ENCODE measurements at regions not wholly inside any gene's neighbourhood (a gene's known extent, or its start where the extent isn't known, plus 50 kb on each side); places are given as distances from the start of the nearest gene placed in this dataset.

DNA sequence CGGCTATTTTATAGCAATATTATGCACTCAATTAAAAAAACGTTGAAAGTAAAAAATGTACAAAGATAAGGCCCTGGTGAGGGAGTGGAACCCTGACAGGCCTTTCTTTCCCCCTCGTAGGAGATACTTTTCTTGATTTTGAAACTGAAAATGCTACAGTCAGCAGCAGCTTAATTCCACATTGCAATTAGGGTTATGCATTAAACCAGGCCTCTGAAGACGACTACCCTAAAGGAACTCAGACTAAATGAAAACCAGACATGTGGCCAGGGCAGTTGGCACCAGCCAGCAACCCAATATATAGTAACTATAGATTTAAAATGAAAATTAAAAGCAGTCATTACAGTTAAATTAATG lies 463.2 kb upstream of the MAF start:
- peaks cover 13% of the 10 kb centered on the region for H3K4me1 Mint-ChIP-seq (ENCODE audit: low read depth)
- no peak overlapping the region for H3K4me3 Mint-ChIP-seq (ENCODE audit: unreplicated experiment)
- peaks cover 1% of the 10 kb centered on the region for H3K9me3 Mint-ChIP-seq (ENCODE audit: low read depth)
- no peak overlapping the region for H3K27ac Mint-ChIP-seq (ENCODE audit: unreplicated experiment)
- no peaks in the 10 kb centered on the region for H3K27me3 Mint-ChIP-seq (ENCODE audit: low read depth)
- DNase-seq (ENCODE audit: low spot score), result no peak
- H3K36me3 Mint-ChIP-seq (ENCODE audit: low read depth), result peaks cover 3% of the 10 kb centered on the region
- TF ChIP-seq, protein P1, sequence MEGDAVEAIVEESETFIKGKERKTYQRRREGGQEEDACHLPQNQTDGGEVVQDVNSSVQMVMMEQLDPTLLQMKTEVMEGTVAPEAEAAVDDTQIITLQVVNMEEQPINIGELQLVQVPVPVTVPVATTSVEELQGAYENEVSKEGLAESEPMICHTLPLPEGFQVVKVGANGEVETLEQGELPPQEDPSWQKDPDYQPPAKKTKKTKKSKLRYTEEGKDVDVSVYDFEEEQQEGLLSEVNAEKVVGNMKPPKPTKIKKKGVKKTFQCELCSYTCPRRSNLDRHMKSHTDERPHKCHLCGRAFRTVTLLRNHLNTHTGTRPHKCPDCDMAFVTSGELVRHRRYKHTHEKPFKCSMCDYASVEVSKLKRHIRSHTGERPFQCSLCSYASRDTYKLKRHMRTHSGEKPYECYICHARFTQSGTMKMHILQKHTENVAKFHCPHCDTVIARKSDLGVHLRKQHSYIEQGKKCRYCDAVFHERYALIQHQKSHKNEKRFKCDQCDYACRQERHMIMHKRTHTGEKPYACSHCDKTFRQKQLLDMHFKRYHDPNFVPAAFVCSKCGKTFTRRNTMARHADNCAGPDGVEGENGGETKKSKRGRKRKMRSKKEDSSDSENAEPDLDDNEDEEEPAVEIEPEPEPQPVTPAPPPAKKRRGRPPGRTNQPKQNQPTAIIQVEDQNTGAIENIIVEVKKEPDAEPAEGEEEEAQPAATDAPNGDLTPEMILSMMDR (IDR thresholded peaks at IDR 0.05), result no peak

DNA sequence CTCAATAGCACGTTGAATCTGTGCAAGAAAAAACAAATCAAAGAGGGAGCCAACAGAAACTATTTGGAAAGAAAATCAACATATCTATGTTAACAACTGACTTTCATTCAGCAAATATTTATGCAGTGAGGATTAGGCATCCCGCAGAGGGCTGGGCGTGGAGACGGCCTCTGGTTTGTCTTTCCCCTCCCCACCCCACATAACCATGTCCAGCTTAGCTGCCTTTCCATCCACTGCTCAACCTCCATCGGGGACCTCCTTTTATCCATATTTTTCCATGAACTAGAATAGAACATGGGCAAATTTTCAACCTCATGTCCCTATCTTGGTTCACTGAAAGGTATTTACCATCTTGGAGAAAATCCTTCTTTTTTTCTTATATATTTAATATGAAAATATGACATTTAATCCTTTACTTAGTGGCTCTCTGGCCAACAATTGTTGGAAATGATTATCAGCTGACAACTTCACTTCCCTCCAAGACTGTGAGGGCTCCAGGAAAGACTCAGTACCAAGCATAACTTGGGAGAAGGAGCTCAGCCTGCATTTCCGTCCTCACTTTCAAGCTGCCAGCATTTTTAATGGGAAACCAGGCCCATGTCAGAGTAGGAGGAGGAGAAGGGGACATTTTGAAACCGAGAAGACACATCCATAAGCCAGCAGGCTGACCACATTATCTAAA lies 462.6 kb upstream of the MAF start:
- Mint-ChIP-seq H3K27ac (ENCODE audit: unreplicated experiment) (no peak overlapping the region), H3K27me3 (ENCODE audit: low read depth) (no peaks in the 10 kb centered on the region), H3K4me1 (ENCODE audit: low read depth) (peaks cover 13% of the 10 kb centered on the region)

DNA sequence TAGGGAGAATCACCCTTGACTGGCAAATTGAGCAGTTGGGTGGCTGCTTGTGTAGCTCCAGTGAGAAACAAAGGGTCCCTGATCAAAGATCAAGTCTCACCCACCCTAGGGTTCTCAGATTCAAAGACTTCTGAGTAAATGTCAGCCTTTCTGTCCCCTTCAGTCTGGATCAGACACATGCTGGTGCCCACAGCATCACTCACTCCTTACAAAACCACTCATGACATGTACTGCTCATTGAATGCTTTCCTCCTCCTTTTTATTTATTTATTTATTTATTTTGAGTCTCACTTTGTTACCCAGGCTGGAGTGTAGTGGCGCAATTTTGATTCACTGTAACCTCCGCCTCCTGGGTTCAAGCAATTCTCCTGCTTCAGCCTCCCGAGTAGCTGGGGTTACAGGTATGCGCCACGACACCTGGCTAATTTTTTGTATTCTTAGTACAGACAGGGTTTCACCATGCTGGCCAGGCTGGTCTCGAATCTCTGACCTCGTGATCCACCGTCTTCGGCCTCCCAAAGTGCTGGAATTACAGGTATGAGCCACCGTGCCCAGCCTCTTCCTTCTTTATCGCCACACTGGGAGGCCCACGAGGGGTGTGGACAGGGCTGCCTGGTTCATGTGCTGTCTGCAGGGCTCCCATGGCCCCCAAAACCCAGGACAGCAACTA lies 462.0 kb upstream of the MAF start:
- Mint-ChIP-seq H3K27me3 (ENCODE audit: low read depth) (no peaks in the 10 kb centered on the region), H3K9me3 (ENCODE audit: low read depth) (no peaks in the 10 kb centered on the region), H3K36me3 (ENCODE audit: low read depth) (no peaks in the 10 kb centered on the region), H3K27ac (ENCODE audit: unreplicated experiment) (no peak overlapping the region), H3K4me1 (ENCODE audit: low read depth) (peaks cover 13% of the 10 kb centered on the region), H3K4me3 (ENCODE audit: unreplicated experiment) (no peak overlapping the region)
- TF ChIP-seq, protein P1 (IDR thresholded peaks at IDR 0.05), result no peak
- no peak for DNase-seq (ENCODE audit: low spot score)

More for the DNA sequence above, 462.6 kb upstream of the MAF start:
- no peak for DNase-seq (ENCODE audit: low spot score)
- Mint-ChIP-seq H3K9me3 (ENCODE audit: low read depth) (no peaks in the 10 kb centered on the region), H3K4me3 (ENCODE audit: unreplicated experiment) (no peak overlapping the region), H3K36me3 (ENCODE audit: low read depth) (no peaks in the 10 kb centered on the region)
- TF ChIP-seq, protein P1 (IDR thresholded peaks at IDR 0.05), result no peak

DNA sequence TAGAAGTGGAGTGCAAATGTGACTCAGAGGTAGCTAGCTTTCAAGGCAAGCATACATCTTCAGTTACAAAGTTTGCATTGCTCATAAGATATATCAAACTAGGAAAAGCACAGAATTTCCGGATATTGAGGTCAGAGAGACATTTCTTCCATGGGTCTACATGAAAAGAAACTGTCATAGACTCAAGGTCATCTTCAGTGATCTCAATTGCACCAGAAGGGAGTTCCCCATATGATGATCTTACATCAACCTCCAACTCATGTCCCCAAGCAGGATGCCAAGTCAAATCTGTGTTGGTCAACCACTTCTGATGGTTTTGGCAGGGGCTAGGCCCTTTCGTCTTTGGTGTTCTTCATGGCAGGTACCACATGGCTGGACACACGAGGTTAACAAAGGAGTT lies 459.9 kb upstream of the MAF start:
- Mint-ChIP-seq H3K27me3 (ENCODE audit: low read depth) (no peaks in the 10 kb centered on the region), H3K4me3 (ENCODE audit: unreplicated experiment) (no peak overlapping the region), H3K9me3 (ENCODE audit: low read depth) (no peaks in the 10 kb centered on the region), H3K27ac (ENCODE audit: unreplicated experiment) (no peak overlapping the region), H3K36me3 (ENCODE audit: low read depth) (no peaks in the 10 kb centered on the region), H3K4me1 (ENCODE audit: low read depth) (peaks cover 33% of the 10 kb centered on the region)
- no peak for DNase-seq (ENCODE audit: low spot score)
- TF ChIP-seq, protein P1 (IDR thresholded peaks at IDR 0.05), result no peak

DNA sequence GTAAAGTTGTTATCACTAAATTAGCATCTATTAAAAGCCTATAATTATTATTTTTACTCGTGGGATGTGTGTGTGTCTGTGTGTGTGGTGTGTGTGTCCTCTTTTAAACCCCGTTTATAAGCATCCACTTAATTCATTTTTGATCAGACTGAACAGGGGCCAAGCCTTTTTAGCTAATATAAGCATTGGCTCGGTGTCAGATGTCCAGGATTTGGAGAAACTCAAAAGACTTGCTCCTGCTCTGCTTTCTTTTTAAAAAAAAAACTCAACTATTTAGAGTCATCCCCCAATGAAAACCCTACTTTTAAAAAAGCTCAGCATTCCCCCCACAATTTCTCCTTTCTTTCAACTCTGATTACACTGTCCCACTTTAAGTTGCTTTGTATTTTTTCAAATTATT lies 459.3 kb upstream of the MAF start:
- DNase-seq (ENCODE audit: low spot score), result no peak
- H3K4me3 Mint-ChIP-seq (ENCODE audit: unreplicated experiment), result no peak overlapping the region
- no peaks in the 10 kb centered on the region for H3K27me3 Mint-ChIP-seq (ENCODE audit: low read depth)
- TF ChIP-seq, protein P1 (IDR thresholded peaks at IDR 0.05), result no peak
- H3K9me3 Mint-ChIP-seq (ENCODE audit: low read depth), result no peaks in the 10 kb centered on the region
- H3K4me1 Mint-ChIP-seq (ENCODE audit: low read depth), result peaks cover 34% of the 10 kb centered on the region
- no peaks in the 10 kb centered on the region for H3K36me3 Mint-ChIP-seq (ENCODE audit: low read depth)
- H3K27ac Mint-ChIP-seq (ENCODE audit: unreplicated experiment), result no peak overlapping the region
